HEK293 (cell line): ENCODE measurements at regions not wholly inside any gene's neighbourhood (a gene's known extent, or its start where the extent isn't known, plus 50 kb on each side); places are given as distances from the start of the nearest gene placed in this dataset.

Source experiments
- CTCF ChIA-PET: fragments of 350-600 bp; formaldehyde crosslinking; extraction: SDS; loops from one replicate; lab custom pipeline; 2021; ENCODE audit warnings: antibody characterized with exemption; lab: Yijun Ruan, JAX
- POLR2A ChIA-PET: fragments of 300-600 bp; formaldehyde crosslinking; extraction: SDS; loops from one replicate; lab custom pipeline; 2020; ENCODE audit warnings: antibody characterized with exemption, inconsistent platforms; lab: Yijun Ruan, JAX
- H3K27ac ChIP-seq: fragments of 200-500 bp; sonication (Bioruptor generic); 2 replicates; pipeline ENCODE4 v1.5.1; 2014; ENCODE audit warnings: low read depth, low read length, control low read depth, inconsistent platforms; ENCODE audit errors: extremely low read depth
- H3K36me3 ChIP-seq, 2 experiments: fragments of 200-500 bp in 1 of 2; sonication (Bioruptor generic) in 1 of 2; 1 replicate in 1 of 2; 2 replicates in 1 of 2; pipeline ENCODE4 v1.5.1; 2014 to 2017; ENCODE audit warnings: inconsistent platforms in 2 of 2, low read length in 2 of 2; ENCODE audit not compliant: control insufficient read depth in 2 of 2, insufficient read depth in 1 of 2
- H3K4me1 ChIP-seq: fragments of 200-500 bp; sonication (Bioruptor generic); 2 replicates; pipeline ENCODE4 v1.5.1; 2014; ENCODE audit warnings: mild to moderate bottlenecking, low read length, inconsistent platforms; ENCODE audit not compliant: control insufficient read depth, insufficient read depth
- H3K4me3 ChIP-seq: 2 replicates; pipeline ENCODE4 v1.5.1; 2011; ENCODE audit warnings: low read depth, mild to moderate bottlenecking, control low read depth, low read length, moderate library complexity
- H3K9me3 ChIP-seq: fragments of 200-500 bp; sonication (Bioruptor generic); 2 replicates; pipeline ENCODE4 v1.5.1; 2014; ENCODE audit warnings: low read depth, low read length, inconsistent platforms; ENCODE audit not compliant: control insufficient read depth, insufficient read depth
- GLI2 ChIP-seq: fragments of 450-650 bp; formaldehyde crosslinking; IDR thresholded peaks from 2 replicates; pipeline ENCODE4; 2017; ENCODE audit warnings: missing biosample characterization, missing genetic modification characterization, low read depth, borderline replicate concordance
- HOXA7 ChIP-seq: sonication (generic); formaldehyde crosslinking; IDR thresholded peaks from 2 replicates; pipeline ENCODE4 v1.8.1; 2022; ENCODE audit warnings: missing genetic modification reagents, borderline replicate concordance
- PBX3 ChIP-seq: sonication (generic); formaldehyde crosslinking; IDR thresholded peaks from 2 replicates; pipeline ENCODE4 v1.8.1; 2022; ENCODE audit warnings: mild to moderate bottlenecking, moderate library complexity, missing genetic modification reagents
- PRDM2 ChIP-seq: fragments of 450-650 bp; formaldehyde crosslinking; IDR thresholded peaks from 2 replicates; pipeline ENCODE4 v1.5.1; 2016; ENCODE audit warnings: missing biosample characterization, missing genetic modification characterization, borderline replicate concordance
- SP7 ChIP-seq: fragments of 450-650 bp; formaldehyde crosslinking; IDR thresholded peaks from 2 replicates; pipeline ENCODE4 v1.5.1; 2016; ENCODE audit warnings: missing biosample characterization, missing genetic modification characterization
- ZBTB21 ChIP-seq: fragments of 450-650 bp; formaldehyde crosslinking; IDR thresholded peaks from 2 replicates; pipeline ENCODE4 v1.5.1; 2017; ENCODE audit warnings: missing biosample characterization, missing genetic modification characterization
- ZNF214 ChIP-seq: fragments of 450-650 bp; formaldehyde crosslinking; IDR thresholded peaks from 2 replicates; pipeline ENCODE4 v1.5.1; 2017; ENCODE audit warnings: missing biosample characterization, mild to moderate bottlenecking, missing genetic modification characterization, borderline replicate concordance
- ZNF24 ChIP-seq: fragments of 450-650 bp; formaldehyde crosslinking; IDR thresholded peaks from 2 replicates; pipeline ENCODE4 v1.5.1; 2016; ENCODE audit warnings: missing biosample characterization, missing genetic modification characterization
- ZNF302 ChIP-seq: fragments of 450-650 bp; formaldehyde crosslinking; IDR thresholded peaks from 2 replicates; pipeline ENCODE4 v1.5.1; 2016; ENCODE audit warnings: missing biosample characterization, missing genetic modification characterization, low read depth
- ZNF433 ChIP-seq: fragments of 450-650 bp; formaldehyde crosslinking; IDR thresholded peaks from 2 replicates; pipeline ENCODE4 v1.5.1; 2016; ENCODE audit warnings: missing biosample characterization, missing genetic modification characterization, low read depth
- ZNF48 ChIP-seq: fragments of 450-650 bp; formaldehyde crosslinking; IDR thresholded peaks from 2 replicates; pipeline ENCODE4 v1.5.1; 2016; ENCODE audit warnings: missing biosample characterization, missing genetic modification characterization
- ZNF518A ChIP-seq: fragments of 450-650 bp; formaldehyde crosslinking; conservative IDR thresholded peaks from 2 replicates; pipeline ENCODE4 v1.5.1; 2016; ENCODE audit warnings: low read depth, missing biosample characterization, missing genetic modification characterization
- ZNF624 ChIP-seq: fragments of 450-650 bp; formaldehyde crosslinking; IDR thresholded peaks from 2 replicates; pipeline ENCODE4 v1.5.1; 2017; ENCODE audit warnings: missing biosample characterization, missing genetic modification characterization

GRCh38 chr12:118760623-118761022 lies 220.7 kb upstream of the SRRM4 start (continued):
- TF ChIP-seq ZNF518A, result no peak
- TF ChIP-seq ZNF214 (tag by site-specific recombination), result no peak
- no peak for TF ChIP-seq SP7 (tag by site-specific recombination)
- TF ChIP-seq PBX3 (CRISPR knock-in tag), result no peak
- TF ChIP-seq ZNF48 (tag by site-specific recombination), result no peak
- TF ChIP-seq ZNF433, result no peak
- no peak for TF ChIP-seq HOXA7 (CRISPR knock-in tag)

GRCh38 chr12:118763234-118763633 lies 218.1 kb upstream of the SRRM4 start:
- H3K4me3 ChIP-seq, result no peak overlapping the region
- H3K36me3 ChIP-seq, result no peaks in the 10 kb centered on the region
- ChIA-PET CTCF (interaction anchor here (0.6 kb wide), 1 partner anchor 580 kb away, joined by 3 read pairs; no protein-coding TSS in a partner anchor), POLR2A (no interaction called here)
- H3K4me1 ChIP-seq, result no peaks in the 10 kb centered on the region
- TF ChIP-seq GLI2 (tag by site-specific recombination), result no peak
- TF ChIP-seq PRDM2, result no peak
- no peak for TF ChIP-seq ZNF302
- no peak for TF ChIP-seq ZBTB21
- TF ChIP-seq ZNF24, result no peak
- TF ChIP-seq ZNF624 (tag by site-specific recombination), result no peak
- H3K9me3 ChIP-seq, result no peaks in the 10 kb centered on the region
- H3K27ac ChIP-seq, result no peak overlapping the region
